ENCODE measurements at regions not wholly inside any gene's neighbourhood (a gene's known extent, or its start where the extent isn't known, plus 50 kb on each side); places are given as distances from the start of the nearest gene placed in this dataset.

- no peaks in the 10 kb centered on the region for H3K9me3 ChIP-seq (ENCODE audit: control insufficient read depth, insufficient read depth, low read length)
- no peaks in the 10 kb centered on the region for H3K4me1 ChIP-seq (ENCODE audit: control insufficient read depth, low read length)
- H3K27ac ChIP-seq (ENCODE audit: low read depth, low read length), result no peak overlapping the region
- H3K27me3 ChIP-seq (ENCODE audit: control insufficient read depth, low read length), result no peaks in the 10 kb centered on the region
- H3K4me3 ChIP-seq (ENCODE audit: low read length), result no peak overlapping the region
- H3K79me2 ChIP-seq (ENCODE audit: control insufficient read depth, low read length), result no peaks in the 10 kb centered on the region
- no peaks in the 10 kb centered on the region for H4K20me1 ChIP-seq (ENCODE audit: control insufficient read depth, insufficient read depth, low read depth, low read length)
- H3K36me3 ChIP-seq (ENCODE audit: control insufficient read depth, low read length), result no peaks in the 10 kb centered on the region
- no peaks in the 10 kb centered on the region for H3F3A ChIP-seq (ENCODE audit: control insufficient read depth, insufficient read depth)
- no peaks in the 10 kb centered on the region for H3K9me2 ChIP-seq (replicated peaks; ENCODE audit: control insufficient read depth, low read length)
- H3K4me2 ChIP-seq (ENCODE audit: low read length), result no peak overlapping the region
- TF ChIP-seq CTCF (IDR thresholded peaks at IDR 0.05; ENCODE audit: low read depth, low read length, poor library complexity, severe bottlenecking) (no peak), EZH2phosphoT487 (IDR thresholded peaks at IDR 0.05; ENCODE audit: borderline replicate concordance, low read length) (no peak)
Measured at GRCh38 chr4:188682321-188682720, 543.1 kb downstream of the TRIML1 start.

GRCh38 chr4:188683571-188683970, 544.3 kb downstream of the TRIML1 start:
- no peak for TF ChIP-seq EZH2phosphoT487 (IDR thresholded peaks at IDR 0.05; ENCODE audit: borderline replicate concordance, low read length)
- TF ChIP-seq CTCF (IDR thresholded peaks at IDR 0.05; ENCODE audit: low read depth, low read length, poor library complexity, severe bottlenecking), result no peak
- Histone ChIP-seq H3K27me3 (ENCODE audit: control insufficient read depth, low read length) (no peaks in the 10 kb centered on the region), H4K20me1 (ENCODE audit: control insufficient read depth, insufficient read depth, low read depth, low read length) (no peaks in the 10 kb centered on the region), H3K79me2 (ENCODE audit: control insufficient read depth, low read length) (no peaks in the 10 kb centered on the region), H3F3A (ENCODE audit: control insufficient read depth, insufficient read depth) (no peaks in the 10 kb centered on the region), H3K36me3 (ENCODE audit: control insufficient read depth, low read length) (no peaks in the 10 kb centered on the region), H3K4me1 (ENCODE audit: control insufficient read depth, low read length) (no peaks in the 10 kb centered on the region), H3K4me2 (ENCODE audit: low read length) (no peak overlapping the region), H3K9me2 (replicated peaks; ENCODE audit: control insufficient read depth, low read length) (no peaks in the 10 kb centered on the region), H3K27ac (ENCODE audit: low read depth, low read length) (no peak overlapping the region), H3K4me3 (ENCODE audit: low read length) (no peak overlapping the region), H3K9me3 (ENCODE audit: control insufficient read depth, insufficient read depth, low read length) (peaks cover 4% of the 10 kb centered on the region; the same call in 1 of the 2 replicates)

- H3K27me3 ChIP-seq (ENCODE audit: control insufficient read depth, low read length), result no peaks in the 10 kb centered on the region
- TF ChIP-seq EZH2phosphoT487 (IDR thresholded peaks at IDR 0.05; ENCODE audit: borderline replicate concordance, low read length) (no peak), CTCF (IDR thresholded peaks at IDR 0.05; ENCODE audit: low read depth, low read length, poor library complexity, severe bottlenecking) (no peak)
- no peak overlapping the region for H3K4me2 ChIP-seq (ENCODE audit: low read length)
- no peaks in the 10 kb centered on the region for H3F3A ChIP-seq (ENCODE audit: control insufficient read depth, insufficient read depth)
- H4K20me1 ChIP-seq (ENCODE audit: control insufficient read depth, insufficient read depth, low read depth, low read length), result no peaks in the 10 kb centered on the region
- peaks cover 4% of the 10 kb centered on the region; the same call in 1 of the 2 replicates for H3K9me3 ChIP-seq (ENCODE audit: control insufficient read depth, insufficient read depth, low read length)
- H3K4me3 ChIP-seq (ENCODE audit: low read length), result no peak overlapping the region
- H3K4me1 ChIP-seq (ENCODE audit: control insufficient read depth, low read length), result no peaks in the 10 kb centered on the region
- H3K27ac ChIP-seq (ENCODE audit: low read depth, low read length), result no peak overlapping the region
- H3K79me2 ChIP-seq (ENCODE audit: control insufficient read depth, low read length), result no peaks in the 10 kb centered on the region
- H3K9me2 ChIP-seq (replicated peaks; ENCODE audit: control insufficient read depth, low read length), result no peaks in the 10 kb centered on the region
- no peaks in the 10 kb centered on the region for H3K36me3 ChIP-seq (ENCODE audit: control insufficient read depth, low read length)
Measured at GRCh38 chr4:188688956-188689355, 549.7 kb downstream of the TRIML1 start.

All from DOHH2 (cell line).